Fibroblast of pulmonary artery (primary cell): ENCODE measurements at regions not wholly inside any gene's neighbourhood (a gene's known extent, or its start where the extent isn't known, plus 50 kb on each side); places are given as distances from the start of the nearest gene placed in this dataset.

Experiments used
- DNase-seq: peaks from one replicate; pipeline ENCODE4 v3.0.0-alpha.2; 2010; ENCODE audit warnings: low read depth
- H3K4me3 ChIP-seq: replicated peaks from 2 replicates; pipeline ENCODE4 v1.5.1; 2011; ENCODE audit warnings: low read depth, mild to moderate bottlenecking, control low read depth, low read length, moderate library complexity
- TF ChIP-seq, protein P1 (sequence below): IDR thresholded peaks from 2 replicates; pipeline ENCODE4 v1.5.1; 2011; ENCODE audit warnings: mild to moderate bottlenecking, control low read depth, low read length, inconsistent platforms; ENCODE audit errors: missing control alignments

DNA sequence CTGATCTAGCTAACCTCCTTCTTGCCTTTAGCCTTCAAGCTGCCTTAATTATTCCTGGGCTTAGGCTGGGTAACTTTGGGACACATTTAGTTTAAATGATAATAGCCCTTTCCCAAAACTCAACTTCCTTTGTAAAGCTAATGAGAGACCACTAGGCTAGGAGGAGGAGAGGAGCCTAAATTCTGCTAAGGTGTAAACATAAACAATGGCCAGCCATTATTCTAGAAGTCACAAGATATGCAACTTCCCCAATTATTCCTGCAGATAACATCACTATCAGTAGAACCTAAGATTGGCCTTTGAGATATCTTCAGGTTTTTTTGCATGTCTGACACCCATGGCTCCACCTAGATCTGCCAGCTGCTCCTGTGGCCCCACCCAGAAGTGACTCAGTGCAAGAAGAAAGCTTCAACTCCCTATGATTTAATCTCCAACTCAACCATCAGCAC is 131.2 kb upstream of the FAM20A start:
- no peak overlapping the region for H3K4me3 ChIP-seq
- TF ChIP-seq, protein P1, sequence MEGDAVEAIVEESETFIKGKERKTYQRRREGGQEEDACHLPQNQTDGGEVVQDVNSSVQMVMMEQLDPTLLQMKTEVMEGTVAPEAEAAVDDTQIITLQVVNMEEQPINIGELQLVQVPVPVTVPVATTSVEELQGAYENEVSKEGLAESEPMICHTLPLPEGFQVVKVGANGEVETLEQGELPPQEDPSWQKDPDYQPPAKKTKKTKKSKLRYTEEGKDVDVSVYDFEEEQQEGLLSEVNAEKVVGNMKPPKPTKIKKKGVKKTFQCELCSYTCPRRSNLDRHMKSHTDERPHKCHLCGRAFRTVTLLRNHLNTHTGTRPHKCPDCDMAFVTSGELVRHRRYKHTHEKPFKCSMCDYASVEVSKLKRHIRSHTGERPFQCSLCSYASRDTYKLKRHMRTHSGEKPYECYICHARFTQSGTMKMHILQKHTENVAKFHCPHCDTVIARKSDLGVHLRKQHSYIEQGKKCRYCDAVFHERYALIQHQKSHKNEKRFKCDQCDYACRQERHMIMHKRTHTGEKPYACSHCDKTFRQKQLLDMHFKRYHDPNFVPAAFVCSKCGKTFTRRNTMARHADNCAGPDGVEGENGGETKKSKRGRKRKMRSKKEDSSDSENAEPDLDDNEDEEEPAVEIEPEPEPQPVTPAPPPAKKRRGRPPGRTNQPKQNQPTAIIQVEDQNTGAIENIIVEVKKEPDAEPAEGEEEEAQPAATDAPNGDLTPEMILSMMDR = no peak
- no peak for DNase-seq

DNA sequence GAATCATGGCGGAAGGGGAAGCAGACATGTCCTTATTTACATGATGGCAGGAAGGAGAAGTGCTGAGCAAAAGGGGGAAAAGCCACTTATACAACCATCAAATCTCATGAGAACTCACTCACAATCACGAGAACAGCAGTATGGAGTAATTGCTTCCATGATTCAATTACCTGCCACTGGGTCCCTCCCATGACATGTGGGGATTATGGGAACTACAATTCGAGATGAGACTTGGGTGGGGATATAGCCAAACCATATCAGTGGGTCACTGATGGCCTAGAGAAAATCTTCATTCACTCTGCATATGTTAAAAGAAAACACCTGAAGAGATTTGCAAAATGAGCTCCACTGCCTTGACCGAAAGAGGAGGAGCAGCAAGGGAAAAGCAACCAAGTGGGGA is 130.3 kb upstream of the FAM20A start:
- DNase-seq = no peak
- TF ChIP-seq, protein P1 = no peak
- H3K4me3 ChIP-seq = no peak overlapping the region

GRCh38 chr17:68719431-68719830 is 118.3 kb upstream of the FAM20A start:
- no peak overlapping the region for H3K4me3 ChIP-seq
- TF ChIP-seq, protein P1 = no peak
- DNase-seq = no peak

- H3K4me3 ChIP-seq = no peak overlapping the region
Measured at GRCh38 chr17:68718926-68719325, 117.8 kb upstream of the FAM20A start.

DNA sequence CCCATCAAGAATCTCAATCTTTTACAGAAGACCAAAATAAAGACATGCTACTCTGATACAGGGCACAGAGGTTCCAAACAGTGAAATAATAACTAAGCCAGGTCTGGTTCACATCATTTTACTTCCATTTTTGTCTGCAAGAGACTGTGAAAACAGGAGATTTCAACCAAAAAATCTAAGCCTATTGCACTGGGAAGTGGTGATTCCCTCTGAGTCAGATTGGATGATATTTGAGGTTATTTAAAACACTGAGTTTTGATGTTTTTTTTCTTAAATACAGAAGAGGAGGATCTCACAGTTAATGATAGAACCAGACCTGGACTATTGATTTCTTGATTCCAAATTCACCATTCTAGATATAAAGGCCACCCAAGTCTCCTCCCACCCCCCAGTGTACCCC is 117.3 kb upstream of the FAM20A start:
- no peak for DNase-seq
- TF ChIP-seq, protein P1 = no peak
- H3K4me3 ChIP-seq = no peak overlapping the region

More at GRCh38 chr17:68718926-68719325, 117.8 kb upstream of the FAM20A start:
- DNase-seq = no peak
- TF ChIP-seq, protein P1 = no peak

GRCh38 chr17:68714676-68715075 is 113.5 kb upstream of the FAM20A start:
- DNase-seq = no peak
- TF ChIP-seq, protein P1 = no peak
- H3K4me3 ChIP-seq = no peak overlapping the region

GRCh38 chr17:68711858-68712257 is 110.7 kb upstream of the FAM20A start:
- no peak overlapping the region for H3K4me3 ChIP-seq
- DNase-seq = peak; percentile 83
- TF ChIP-seq, protein P1 = no peak
